ENCODE measurements at regions not wholly inside any gene's neighbourhood (a gene's known extent, or its start where the extent isn't known, plus 50 kb on each side); places are given as distances from the start of the nearest gene placed in this dataset.
"Not testable (repeated sequence)": the region's sequence is repeated elsewhere in the genome, so short reads cannot be mapped to it uniquely, and the experiment has no call there.

DNA sequence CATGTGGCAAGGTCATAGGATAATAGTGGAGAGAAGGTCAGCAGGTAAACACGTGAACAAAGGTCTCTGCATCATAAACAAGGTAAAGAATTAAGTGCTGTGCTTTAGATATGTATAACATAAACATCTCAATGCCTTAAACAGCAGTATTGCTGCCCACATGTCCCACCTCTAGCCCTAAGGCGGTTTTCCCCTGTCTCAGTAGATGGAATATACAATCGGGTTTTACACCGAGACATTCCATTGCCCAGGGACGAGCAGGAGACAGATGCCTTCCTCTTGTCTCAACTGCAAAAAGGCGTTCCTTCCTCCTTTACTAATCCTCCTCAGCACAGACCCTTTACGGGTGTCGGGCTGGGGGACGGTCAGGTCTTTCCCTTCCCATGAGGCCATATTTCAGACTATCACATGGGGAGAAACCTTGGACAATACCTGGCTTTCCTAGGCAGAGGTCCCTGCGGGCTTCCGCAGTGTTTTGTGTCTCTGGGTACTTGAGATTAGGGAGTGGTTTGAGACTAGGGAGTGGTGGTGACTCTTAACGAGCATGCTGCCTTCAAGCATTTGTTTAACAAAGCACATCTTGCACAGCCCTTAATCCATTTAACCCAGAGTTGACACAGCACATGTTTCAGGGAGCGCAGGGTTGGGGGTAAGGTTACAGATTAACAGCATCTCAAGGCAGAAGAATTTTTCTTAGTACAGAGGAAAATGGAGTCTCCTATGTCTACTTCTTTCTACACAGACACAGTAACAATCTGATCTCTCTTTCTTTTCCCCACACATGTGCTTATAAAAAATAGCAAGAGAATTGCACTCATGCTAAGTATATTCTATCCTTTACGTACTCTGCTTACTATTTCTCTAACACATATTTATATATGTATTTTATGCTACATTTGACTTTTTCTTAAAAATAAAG is 347.7 kb upstream of the TMEFF2 start:
- TF ChIP-seq, protein P1, sequence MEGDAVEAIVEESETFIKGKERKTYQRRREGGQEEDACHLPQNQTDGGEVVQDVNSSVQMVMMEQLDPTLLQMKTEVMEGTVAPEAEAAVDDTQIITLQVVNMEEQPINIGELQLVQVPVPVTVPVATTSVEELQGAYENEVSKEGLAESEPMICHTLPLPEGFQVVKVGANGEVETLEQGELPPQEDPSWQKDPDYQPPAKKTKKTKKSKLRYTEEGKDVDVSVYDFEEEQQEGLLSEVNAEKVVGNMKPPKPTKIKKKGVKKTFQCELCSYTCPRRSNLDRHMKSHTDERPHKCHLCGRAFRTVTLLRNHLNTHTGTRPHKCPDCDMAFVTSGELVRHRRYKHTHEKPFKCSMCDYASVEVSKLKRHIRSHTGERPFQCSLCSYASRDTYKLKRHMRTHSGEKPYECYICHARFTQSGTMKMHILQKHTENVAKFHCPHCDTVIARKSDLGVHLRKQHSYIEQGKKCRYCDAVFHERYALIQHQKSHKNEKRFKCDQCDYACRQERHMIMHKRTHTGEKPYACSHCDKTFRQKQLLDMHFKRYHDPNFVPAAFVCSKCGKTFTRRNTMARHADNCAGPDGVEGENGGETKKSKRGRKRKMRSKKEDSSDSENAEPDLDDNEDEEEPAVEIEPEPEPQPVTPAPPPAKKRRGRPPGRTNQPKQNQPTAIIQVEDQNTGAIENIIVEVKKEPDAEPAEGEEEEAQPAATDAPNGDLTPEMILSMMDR (conservative IDR thresholded peaks at IDR 0.05; ENCODE audit: low read depth, low read length) = not testable (repeated sequence)
- TF ChIP-seq EZH2 (IDR thresholded peaks at IDR 0.05; ENCODE audit: borderline replicate concordance, low read depth, low read length, poor library complexity, severe bottlenecking) = not testable (repeated sequence)
